IMR-90 (cell line): ENCODE measurements at regions not wholly inside any gene's neighbourhood (a gene's known extent, or its start where the extent isn't known, plus 50 kb on each side); places are given as distances from the start of the nearest gene placed in this dataset.

Source experiments
- CTCF ChIP-seq: conservative IDR thresholded peaks from 2 replicates; pipeline ENCODE4 v1.5.1; 2012; ENCODE audit warnings: mild to moderate bottlenecking, low read depth, low read length, improper control_type of control experiment
- MAFK ChIP-seq: IDR thresholded peaks from 2 replicates; pipeline ENCODE4 v1.6.1; 2012; ENCODE audit warnings: low read depth, low read length, improper control_type of control experiment
- MXI1 ChIP-seq: IDR thresholded peaks from 2 replicates; pipeline ENCODE4 v1.6.1; 2012; ENCODE audit warnings: low read depth, mild to moderate bottlenecking, low read length, moderate library complexity, borderline replicate concordance
- POLR2A ChIP-seq: IDR thresholded peaks from 2 replicates; pipeline ENCODE4 v1.6.1; 2012; ENCODE audit warnings: mild to moderate bottlenecking, low read depth, low read length
- RFX5 ChIP-seq: IDR thresholded peaks from 2 replicates; pipeline ENCODE4 v1.8.0; 2012; ENCODE audit warnings: low read depth, mild to moderate bottlenecking, low read length, moderate library complexity

GRCh38 chr3:132847849-132848625, 125.8 kb upstream of the NPHP3 start:
- TF ChIP-seq POLR2A (no peak), CTCF (no peak), RFX5 (no peak), MAFK (no peak), MXI1 (no peak)
